ENCODE measurements at regions not wholly inside any gene's neighbourhood (a gene's known extent, or its start where the extent isn't known, plus 50 kb on each side); places are given as distances from the start of the nearest gene placed in this dataset.

DNA sequence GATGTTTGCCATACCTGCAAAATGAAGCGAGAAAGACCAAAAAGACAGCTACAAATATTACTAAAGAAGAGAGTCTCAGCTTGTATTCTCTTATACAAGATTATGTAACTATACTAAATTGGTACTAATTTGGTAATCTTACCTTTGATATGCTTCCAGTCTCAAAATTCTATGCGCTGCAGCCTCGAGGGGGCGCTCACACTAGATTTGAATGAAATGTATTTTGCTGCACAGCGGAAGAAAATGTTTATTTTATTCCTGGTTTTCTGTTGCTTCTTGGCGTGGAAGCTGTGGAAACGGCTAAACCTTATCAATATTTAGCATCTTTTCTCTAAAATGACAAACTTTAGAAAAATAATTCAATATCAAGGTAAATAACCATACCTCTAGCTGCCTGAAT is 267.0 kb upstream of the NUDT12 start:
- TF ChIP-seq, protein P1, sequence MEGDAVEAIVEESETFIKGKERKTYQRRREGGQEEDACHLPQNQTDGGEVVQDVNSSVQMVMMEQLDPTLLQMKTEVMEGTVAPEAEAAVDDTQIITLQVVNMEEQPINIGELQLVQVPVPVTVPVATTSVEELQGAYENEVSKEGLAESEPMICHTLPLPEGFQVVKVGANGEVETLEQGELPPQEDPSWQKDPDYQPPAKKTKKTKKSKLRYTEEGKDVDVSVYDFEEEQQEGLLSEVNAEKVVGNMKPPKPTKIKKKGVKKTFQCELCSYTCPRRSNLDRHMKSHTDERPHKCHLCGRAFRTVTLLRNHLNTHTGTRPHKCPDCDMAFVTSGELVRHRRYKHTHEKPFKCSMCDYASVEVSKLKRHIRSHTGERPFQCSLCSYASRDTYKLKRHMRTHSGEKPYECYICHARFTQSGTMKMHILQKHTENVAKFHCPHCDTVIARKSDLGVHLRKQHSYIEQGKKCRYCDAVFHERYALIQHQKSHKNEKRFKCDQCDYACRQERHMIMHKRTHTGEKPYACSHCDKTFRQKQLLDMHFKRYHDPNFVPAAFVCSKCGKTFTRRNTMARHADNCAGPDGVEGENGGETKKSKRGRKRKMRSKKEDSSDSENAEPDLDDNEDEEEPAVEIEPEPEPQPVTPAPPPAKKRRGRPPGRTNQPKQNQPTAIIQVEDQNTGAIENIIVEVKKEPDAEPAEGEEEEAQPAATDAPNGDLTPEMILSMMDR (IDR thresholded peaks at IDR 0.05) = no peak
- TF ChIP-seq EZH2 (IDR thresholded peaks at IDR 0.05; ENCODE audit: borderline replicate concordance, insufficient read depth, low read depth, low read length, poor library complexity, severe bottlenecking) = no peak
